ENCODE measurements at regions not wholly inside any gene's neighbourhood (a gene's known extent, or its start where the extent isn't known, plus 50 kb on each side); places are given as distances from the start of the nearest gene placed in this dataset.
A peak's percentile ranks its signal among the peaks of the same experiment; 100 is the strongest.
"Not testable (repeated sequence)": the region's sequence is repeated elsewhere in the genome, so short reads cannot be mapped to it uniquely, and the experiment has no call there.

DNA sequence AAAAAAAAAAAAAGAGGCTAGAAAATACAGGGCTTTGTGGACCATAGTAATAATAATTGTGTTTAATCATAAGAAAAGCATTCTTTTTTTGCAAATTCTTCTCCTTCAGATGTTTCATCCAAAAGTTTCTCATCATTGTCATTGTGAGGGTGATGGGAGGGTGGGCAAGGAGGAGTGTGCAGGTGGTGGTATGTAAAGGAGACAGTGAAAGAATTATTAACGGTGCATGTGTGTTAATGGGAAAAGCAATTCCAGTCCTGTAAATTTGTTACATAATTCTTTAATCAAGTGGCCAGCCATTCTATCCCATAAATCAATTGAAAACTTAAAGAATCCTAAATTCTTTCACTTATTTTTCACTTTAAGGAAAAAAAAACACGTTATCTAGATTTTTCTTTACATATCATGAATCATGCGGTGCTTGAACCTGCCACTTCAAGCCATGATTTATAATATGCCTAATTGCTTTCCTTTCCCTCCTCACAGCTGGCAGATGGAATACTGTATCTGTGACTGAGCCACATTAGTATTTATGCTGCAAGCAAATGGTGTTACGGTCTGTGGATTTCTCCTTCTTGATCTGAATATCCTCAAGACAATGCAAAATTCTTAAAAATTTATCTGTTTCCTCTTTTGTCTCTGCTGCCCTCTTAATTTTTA lies 318.5 kb downstream of the JRKL start:
- peak in 1 of 2 experiments; percentile 26 for DNase-seq

DNA sequence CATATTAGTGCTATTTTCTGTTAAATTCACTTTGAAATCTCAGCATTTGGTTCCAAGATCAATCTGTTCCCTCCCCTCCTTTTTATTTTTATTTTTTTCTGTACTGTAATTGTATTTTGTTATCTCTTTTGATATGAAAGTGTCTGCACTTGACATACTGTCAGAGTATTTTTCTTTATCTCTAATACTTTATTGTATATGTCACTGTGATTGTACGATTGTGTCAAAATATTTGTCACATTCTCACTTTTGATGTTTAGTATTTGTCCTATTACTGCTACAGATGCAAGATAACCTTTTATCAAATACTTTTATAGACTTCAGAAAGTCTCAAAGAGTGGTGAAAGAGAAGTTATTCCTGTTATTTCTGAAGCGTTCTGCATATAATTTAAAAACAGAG lies 323.5 kb downstream of the JRKL start:
- no peak for DNase-seq

- DNase-seq: no peak
These were observed 324.9 kb downstream of the JRKL start for GRCh38 chr11:96714689-96715088.

DNA sequence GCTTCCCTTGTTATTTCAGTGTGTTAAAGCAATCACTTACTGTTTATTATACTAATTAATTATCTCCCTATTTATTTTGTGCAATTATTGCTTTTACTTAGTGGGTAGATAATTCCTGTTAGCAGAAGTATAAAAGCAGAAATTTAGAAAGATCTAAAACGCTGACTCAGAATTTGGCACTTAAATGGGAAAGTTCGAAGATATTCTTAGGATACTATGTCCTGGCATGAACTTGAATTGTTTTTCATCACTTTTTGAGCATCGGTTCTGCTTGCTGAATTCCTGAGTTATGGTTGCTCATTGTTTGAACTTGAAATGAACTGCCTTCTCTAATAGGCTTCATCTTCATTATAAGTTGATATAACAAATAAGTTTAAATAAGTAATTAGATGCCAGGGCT lies 325.4 kb downstream of the JRKL start:
- no peak for DNase-seq

DNA sequence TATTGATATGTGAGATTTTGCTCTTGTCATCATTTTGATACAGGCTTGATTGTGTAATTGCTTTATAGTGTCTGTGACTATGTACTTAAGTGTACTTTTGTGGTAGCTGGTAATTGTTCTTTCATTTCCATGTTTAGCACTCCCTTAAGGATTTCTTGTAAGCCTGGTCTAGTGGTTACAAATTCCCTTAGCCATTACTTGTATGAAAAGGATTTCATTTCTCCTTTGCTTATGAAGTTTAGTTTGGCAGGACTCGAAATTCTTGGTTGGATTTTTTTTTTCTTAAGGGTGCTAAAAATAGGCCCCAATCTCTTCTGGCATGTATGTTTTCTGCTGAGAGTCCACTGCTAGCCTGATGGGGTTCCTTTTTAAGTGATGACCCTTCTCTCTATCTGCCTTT lies 346.8 kb downstream of the JRKL start:
- DNase-seq: no peak

DNA sequence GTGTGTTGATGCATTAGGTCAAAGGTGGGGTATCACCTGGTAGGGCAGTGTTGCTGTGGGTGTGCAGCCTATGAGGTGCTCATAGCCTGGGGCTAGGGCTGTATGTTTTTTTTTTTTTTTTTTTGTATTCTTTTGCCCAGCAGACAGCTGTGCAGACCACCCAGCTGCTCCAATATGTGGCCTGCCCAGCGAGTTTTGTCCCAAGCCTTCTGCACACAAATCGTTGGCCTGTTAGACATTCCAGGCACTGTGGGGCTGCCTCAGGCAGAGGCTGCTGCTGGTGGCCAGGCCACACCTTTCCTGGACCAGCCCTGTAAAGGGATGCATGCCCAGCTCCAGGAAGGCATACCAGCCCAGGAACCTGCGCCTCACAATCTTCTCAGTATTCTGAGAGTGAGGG lies 348.5 kb downstream of the JRKL start:
- no peak for DNase-seq

DNA sequence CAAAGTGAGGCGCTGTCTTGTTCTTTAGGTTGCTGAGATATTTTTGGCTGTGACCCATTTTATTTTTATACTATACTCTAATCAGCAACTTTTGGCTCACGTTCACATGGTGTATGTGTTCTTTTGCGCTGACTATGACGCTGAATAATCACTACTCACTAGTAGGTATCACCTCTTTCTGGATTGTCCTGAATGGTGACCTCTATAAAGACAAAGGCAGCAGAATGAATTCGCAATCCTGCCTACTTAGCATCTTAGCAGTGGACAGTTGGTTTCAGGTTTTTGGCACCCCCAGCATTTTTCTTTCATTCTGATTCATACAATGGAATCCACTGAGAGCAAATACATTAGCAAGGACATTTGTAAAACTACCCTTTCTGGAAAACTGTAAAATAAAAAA lies 351.3 kb downstream of the JRKL start:
- DNase-seq: no peak

GRCh38 chr11:96744697-96745096 lies 354.9 kb downstream of the JRKL start:
- DNase-seq: no peak

DNA sequence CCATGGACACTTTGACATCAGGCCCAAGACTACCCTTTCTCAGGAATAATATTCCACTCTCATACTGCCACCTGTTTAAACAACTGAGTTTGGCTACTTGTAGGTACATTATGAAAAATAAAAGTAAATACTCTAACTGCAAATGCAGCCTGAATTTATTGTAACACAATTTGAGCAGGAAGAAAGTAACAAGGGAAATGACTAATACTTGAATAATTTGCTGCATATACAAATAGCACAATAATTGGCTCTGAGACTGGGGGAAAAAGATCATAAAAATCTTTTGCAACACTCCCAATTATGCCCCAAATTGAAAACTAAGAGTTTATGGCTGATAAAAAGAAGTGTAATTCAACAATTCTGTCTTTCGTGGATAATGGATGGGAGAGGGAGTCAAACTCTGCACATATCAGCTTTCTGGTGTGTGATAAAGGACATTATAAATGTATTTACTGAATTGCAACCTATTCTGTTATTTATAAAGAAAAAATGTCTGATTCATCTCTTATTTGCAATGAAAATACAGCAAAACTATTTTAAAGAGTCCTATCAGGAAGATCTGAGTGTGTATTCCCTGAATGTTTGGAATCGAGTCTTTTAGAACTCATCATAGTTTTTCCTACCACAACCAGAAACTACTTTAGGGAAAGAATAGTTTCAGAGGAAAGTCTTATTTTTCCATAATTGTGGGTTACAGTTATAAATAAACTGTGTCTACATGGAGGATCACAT lies 359.0 kb downstream of the JRKL start:
- no peak for DNase-seq

- not testable (repeated sequence) for DNase-seq
These were observed 362.0 kb downstream of the JRKL start for GRCh38 chr11:96751807-96752206.

DNA sequence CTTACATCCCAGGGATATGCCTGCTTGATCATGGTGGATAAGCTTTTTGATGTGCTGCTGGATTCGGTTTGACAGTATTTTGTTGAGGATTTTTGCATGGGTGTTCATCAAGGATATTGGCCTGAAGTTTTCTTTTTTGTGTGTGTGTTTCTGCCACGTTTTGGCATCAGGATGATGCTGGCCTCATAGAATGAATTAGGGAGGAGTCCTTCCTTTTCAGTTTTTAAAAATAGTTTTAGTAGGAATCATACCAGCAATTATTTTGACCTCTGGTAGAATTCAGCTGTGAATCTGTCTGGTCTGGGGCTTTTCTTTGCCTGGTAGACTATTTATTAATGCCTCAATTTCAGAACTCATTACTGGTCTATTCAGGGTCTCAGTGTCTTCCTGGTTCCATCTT lies 362.4 kb downstream of the JRKL start:
- no peak for DNase-seq

GRCh38 chr11:96753997-96754396 lies 364.2 kb downstream of the JRKL start:
- DNase-seq: no peak

- no peak for DNase-seq
These were observed 365.4 kb downstream of the JRKL start for GRCh38 chr11:96755209-96755608.

DNA sequence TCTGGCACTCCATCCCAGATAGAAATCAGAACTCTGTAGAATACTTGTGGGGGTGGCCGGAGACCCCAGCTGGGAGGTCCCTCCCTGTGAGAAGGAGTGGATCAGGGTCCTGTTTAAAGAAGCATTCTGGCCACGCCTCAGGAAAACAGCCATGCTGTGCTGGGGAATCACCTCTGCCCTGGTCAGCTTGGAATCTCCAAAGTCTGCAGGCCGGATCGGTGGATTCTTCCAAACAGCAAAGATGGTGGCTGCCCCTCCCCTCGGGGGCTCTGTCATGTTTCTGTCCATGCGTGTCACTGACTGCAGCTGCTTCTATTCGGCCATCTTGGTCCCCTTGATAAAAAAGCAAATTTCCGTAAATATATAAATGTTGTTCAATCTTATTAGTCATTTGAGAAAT lies 365.9 kb downstream of the JRKL start:
- DNase-seq: no peak

- no peak for DNase-seq
These were observed 369.1 kb downstream of the JRKL start for GRCh38 chr11:96758957-96759356.

GRCh38 chr11:96760306-96760705 lies 370.5 kb downstream of the JRKL start:
- no peak for DNase-seq

- DNase-seq: no peak
These were observed 371.0 kb downstream of the JRKL start for GRCh38 chr11:96760815-96761214.

DNA sequence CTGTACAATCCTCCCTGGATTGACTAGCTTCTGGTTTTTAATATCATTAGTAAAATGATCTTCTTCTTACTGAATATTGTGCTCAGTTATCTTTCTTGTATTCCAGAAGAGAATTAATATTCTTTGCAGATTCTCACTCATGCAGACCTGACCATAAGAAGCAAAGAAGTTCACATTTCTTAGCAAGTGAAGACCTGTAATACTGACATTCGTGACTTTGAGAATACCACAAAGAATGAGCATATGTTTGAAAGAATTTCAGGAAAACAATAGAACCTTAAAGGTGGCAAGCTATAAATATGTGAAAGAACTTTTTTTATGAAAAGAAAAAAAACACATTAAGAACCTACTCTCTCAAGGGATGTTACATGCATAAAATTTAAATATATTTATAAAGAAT lies 371.6 kb downstream of the JRKL start:
- DNase-seq: no peak

- no peak for DNase-seq
These were observed 373.4 kb downstream of the JRKL start for GRCh38 chr11:96763244-96763643.

GRCh38 chr11:96778272-96778671 lies 388.5 kb downstream of the JRKL start:
- no peak for DNase-seq

DNA sequence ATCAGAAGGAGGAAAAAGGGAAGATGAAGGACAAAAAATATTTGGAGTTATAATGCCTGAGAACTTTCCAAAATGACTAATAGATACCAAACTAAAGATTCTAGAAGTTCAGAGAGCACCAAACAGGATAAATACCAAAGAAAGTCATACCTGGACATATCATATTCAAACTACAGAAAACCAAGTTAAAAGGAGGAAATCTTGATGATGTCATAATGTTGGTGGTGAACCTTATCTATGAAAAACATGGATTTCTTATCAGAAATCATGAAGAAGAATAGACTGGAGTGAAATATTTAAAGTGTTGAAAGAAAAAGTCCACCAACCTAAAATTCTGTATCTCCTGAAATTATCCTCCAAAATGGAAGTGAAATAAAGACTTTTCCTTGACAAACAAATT lies 389.2 kb downstream of the JRKL start:
- no peak for DNase-seq

DNA sequence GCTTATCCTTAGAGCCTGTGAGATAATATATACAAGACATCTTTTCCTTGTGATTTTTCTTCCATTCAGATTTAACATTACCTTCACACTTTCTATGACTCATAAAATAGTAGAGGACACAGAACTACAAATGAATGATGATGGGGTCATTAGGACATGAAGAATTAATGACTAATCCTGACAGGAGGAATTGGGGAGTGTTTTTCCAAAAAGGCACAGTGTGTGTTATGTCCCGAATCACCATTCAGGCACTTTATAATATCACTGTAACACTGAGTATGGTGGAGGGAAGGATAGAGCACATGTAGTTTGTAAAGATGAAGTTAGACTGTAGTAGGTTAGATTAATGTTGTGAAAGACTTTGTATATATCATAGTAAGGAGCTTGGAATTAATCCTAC lies 391.3 kb downstream of the JRKL start:
- DNase-seq: no peak

- DNase-seq: no peak
These were observed 392.8 kb downstream of the JRKL start for GRCh38 chr11:96782632-96783031.

GRCh38 chr11:96783311-96783710 lies 393.5 kb downstream of the JRKL start:
- peak; percentile 8 to 41 for DNase-seq

DNA sequence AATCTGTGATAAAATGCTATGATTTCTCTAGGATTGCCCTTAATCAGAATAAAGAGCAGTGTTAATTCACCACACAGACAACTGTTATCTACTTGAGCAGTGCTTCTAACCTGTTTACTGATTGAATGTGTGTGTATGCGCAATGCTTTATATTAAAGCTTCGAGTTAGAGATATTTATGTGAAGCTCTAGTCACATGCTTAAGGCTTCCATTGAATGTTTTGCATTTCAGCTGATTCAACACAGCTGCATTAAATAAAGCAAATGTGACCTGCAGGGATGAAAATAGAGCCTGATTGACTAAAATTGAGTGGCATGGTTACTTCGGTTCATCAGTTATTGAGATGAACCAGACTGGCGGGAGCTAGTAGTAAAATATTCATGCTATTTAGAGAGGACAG lies 395.3 kb downstream of the JRKL start:
- peak; percentile 97 to 99 for DNase-seq

Data from NCI-H526 (cell line).